LNCAP (cell line): ENCODE measurements at regions not wholly inside any gene's neighbourhood (a gene's known extent, or its start where the extent isn't known, plus 50 kb on each side); places are given as distances from the start of the nearest gene placed in this dataset.

Experiments
- CTCF ChIP-seq: fragments of 450-650 bp; IDR thresholded peaks from 2 replicates; pipeline ENCODE4 v1.5.1; 2017; ENCODE audit warnings: mild to moderate bottlenecking

GRCh38 chr3:144028798-144029411, 57.3 kb downstream of the DIPK2A start:
- TF ChIP-seq CTCF, result no peak

- no peak for TF ChIP-seq CTCF
Measured at GRCh38 chr3:144029769-144030168, 58.1 kb downstream of the DIPK2A start.

GRCh38 chr3:144031938-144032337, 60.3 kb downstream of the DIPK2A start:
- TF ChIP-seq CTCF, result no peak

DNA sequence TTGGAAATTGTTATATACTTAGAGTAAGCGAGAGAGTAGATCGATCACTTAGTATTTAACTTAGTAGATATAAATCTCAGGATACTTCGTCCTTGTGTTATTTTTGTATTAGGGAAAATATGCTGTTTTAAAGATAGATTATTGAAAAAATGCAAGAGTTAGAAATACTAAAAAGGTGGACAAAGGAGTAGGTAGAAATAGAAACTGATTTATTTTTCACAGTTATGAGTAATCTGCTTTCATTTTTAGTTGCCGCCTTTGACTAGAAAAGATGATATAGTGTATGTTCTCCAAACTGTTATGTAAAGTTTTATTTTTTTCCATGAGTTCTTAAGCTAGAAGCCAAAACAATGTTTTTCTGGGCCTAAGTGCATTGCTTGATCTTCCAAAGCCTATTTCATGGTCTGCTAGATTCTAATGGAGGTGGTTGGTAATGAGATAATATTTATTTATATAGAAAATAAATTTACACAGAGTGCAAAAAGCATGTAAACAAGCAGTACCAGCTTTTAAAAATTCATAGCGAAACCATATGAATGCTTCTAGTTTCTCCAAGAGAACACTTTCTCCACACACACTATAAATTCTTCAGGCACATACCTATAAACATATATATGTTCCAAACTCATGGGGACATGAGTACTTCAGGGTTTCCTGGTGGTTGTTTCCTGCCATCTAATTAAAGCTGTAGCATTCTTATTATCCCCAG, 61.1 kb downstream of the DIPK2A start:
- TF ChIP-seq CTCF, result no peak

GRCh38 chr3:144033240-144033589, 61.6 kb downstream of the DIPK2A start:
- no peak for TF ChIP-seq CTCF

- no peak for TF ChIP-seq CTCF
Measured at GRCh38 chr3:144033863-144034262, 62.2 kb downstream of the DIPK2A start.

DNA sequence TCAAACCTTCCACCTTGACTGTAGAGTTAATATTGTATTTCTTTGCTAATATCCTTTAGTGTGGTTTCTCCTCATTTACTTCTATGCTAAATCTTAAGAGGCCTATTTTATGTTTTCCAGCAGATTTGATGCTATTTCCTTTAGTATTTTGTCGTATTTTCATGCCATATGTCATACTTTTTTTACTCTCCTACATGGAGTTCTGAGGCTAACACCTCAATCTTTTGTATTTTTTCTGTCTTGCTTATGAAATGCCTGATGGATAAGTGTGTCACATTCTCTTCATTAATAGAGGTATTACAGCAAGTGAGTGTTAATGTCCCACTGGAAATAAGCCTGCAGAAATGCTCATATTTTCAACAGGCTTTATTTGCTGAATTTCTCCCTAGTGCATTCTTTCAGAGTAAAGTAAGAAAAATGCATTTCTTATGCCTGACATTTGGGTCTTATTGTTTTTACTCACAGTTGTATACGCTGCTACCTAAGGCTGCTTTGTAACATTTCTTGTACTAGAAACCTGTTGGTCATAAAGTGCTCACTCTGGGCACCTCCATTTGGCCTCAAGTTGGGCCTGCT, 63.2 kb downstream of the DIPK2A start:
- TF ChIP-seq CTCF, result no peak
